Activated T-helper 17 cell treated with anti-CD3 and anti-CD28 coated beads, Interleukin-2, amount 50 U/mL, for 72 hours (primary cell): ENCODE measurements at regions not wholly inside any gene's neighbourhood (a gene's known extent, or its start where the extent isn't known, plus 50 kb on each side); places are given as distances from the start of the nearest gene placed in this dataset.

ENCODE experiments used
- ATAC-seq: fragments of 150-1000 bp; cut with Tn5 transposase; replicated peaks from 2 replicates; pipeline ENCODE4 v1.10.0; 2021; ENCODE audit warnings: mild to moderate bottlenecking, moderate library complexity
- H3K27ac Mint-ChIP-seq: one replicate; pipeline ENCODE4 v1.8.0; 2022; ENCODE audit warnings: mixed read lengths
- H3K27me3 Mint-ChIP-seq: one replicate; pipeline ENCODE4 v1.8.0; 2022; ENCODE audit warnings: mixed read lengths
- H3K36me3 Mint-ChIP-seq: one replicate; pipeline ENCODE4 v1.8.0; 2022; ENCODE audit warnings: low read depth, mild to moderate bottlenecking, mixed read lengths
- H3K4me1 Mint-ChIP-seq: one replicate; pipeline ENCODE4 v1.8.0; 2022; ENCODE audit warnings: mixed read lengths
- H3K4me3 Mint-ChIP-seq: one replicate; pipeline ENCODE4 v1.8.0; 2022; ENCODE audit warnings: mild to moderate bottlenecking, mixed read lengths
- H3K9me3 Mint-ChIP-seq: one replicate; pipeline ENCODE4 v1.8.0; 2022; ENCODE audit warnings: mixed read lengths

DNA sequence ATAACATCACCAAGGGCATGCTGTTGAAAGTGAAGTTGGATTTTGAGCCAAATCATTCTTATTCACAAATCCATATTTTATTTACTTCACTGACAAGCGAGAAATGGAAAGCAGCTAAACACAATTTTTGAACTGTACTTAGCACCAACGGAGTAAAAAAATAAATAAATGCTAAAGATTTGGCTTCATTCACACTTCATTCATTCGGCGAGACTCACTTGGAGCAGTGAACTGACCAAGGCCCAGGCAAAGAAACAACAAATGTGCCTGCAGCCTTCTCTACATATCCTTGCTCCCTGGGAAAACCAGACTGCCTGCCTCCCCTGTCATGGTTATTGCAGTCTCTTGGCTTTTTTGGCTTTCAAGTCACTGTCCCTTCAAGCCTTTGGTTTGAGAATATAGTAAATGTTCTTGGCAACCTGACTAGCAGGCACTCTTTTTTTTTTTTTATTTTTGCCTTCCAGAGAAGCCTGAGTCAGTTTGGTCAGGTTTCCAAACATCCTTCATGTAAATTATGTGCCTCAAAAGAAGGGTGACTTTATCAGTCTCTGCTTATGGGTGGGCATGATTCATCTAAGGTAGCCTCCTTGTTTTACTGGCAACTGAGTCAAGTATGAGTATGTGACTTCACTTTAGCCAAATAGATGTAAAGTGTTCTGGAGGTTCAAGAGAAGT is 177.6 kb upstream of the MEOX2 start:
- no peak overlapping the region for H3K27ac Mint-ChIP-seq
- peaks cover 14% of the 10 kb centered on the region for H3K9me3 Mint-ChIP-seq
- H3K4me3 Mint-ChIP-seq: no peak overlapping the region
- H3K4me1 Mint-ChIP-seq: no peaks in the 10 kb centered on the region
- H3K27me3 Mint-ChIP-seq: no peaks in the 10 kb centered on the region
- no peak for ATAC-seq
- H3K36me3 Mint-ChIP-seq: no peaks in the 10 kb centered on the region

DNA sequence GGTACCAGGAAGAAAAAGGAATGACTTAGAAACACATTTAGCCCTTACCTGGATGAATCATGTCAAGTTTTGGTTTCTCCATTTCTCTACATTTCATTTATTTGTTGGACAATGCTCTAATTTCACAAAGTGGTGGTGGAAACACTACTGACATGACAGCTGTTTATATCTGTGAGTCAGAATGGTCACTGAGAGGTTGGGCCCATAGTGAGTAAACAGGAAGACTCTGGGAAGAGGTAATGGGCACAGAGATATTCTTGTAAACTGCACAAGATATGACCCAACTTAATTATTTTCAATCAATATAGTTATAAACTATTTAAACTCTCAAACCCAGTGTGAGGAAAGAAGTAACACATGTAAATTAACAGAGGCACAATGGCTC is 176.3 kb upstream of the MEOX2 start:
- Mint-ChIP-seq H3K9me3 (peaks cover 14% of the 10 kb centered on the region), H3K36me3 (no peaks in the 10 kb centered on the region), H3K27ac (no peak overlapping the region), H3K4me1 (no peaks in the 10 kb centered on the region), H3K4me3 (no peak overlapping the region), H3K27me3 (no peaks in the 10 kb centered on the region)
- ATAC-seq: no peak

DNA sequence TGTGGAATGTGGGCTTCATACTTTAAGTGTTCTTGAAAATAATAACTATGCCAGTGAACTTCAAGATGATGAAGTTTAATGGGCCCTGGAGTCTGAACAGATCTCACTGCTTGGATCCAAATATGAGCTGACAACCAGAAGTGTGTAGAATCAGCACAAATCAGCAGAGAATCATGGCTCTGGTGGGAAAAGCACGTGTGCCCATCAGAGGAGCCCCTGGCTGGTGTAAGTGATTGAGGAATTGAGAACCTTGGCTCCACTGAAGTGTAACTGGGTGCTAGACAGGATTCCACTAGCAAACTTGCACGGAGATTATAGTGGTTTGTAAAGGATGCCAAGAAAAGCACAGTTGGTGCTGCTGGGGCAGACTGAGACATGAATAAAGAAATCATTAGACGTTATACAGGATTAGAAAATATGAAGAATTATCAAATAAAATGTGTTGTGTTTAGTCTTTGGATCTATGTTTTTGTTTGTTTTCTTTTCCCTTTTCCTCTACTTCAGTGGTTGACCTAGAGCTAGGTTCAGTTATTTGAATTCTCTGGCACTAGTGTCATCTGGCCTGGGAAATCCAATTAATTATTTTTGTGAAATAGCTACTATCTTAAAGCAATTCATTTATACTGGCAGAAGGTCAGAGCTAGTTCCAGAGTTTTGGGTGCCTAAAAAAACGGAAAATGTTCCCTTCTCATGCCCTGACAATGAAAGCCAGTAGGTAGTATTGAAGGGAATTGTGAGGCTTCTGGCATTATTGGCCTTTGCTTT is 175.7 kb upstream of the MEOX2 start:
- Mint-ChIP-seq H3K4me1 (no peaks in the 10 kb centered on the region), H3K27ac (no peak overlapping the region), H3K4me3 (no peak overlapping the region), H3K36me3 (no peaks in the 10 kb centered on the region), H3K27me3 (no peaks in the 10 kb centered on the region), H3K9me3 (peaks cover 18% of the 10 kb centered on the region)
- no peak for ATAC-seq

DNA sequence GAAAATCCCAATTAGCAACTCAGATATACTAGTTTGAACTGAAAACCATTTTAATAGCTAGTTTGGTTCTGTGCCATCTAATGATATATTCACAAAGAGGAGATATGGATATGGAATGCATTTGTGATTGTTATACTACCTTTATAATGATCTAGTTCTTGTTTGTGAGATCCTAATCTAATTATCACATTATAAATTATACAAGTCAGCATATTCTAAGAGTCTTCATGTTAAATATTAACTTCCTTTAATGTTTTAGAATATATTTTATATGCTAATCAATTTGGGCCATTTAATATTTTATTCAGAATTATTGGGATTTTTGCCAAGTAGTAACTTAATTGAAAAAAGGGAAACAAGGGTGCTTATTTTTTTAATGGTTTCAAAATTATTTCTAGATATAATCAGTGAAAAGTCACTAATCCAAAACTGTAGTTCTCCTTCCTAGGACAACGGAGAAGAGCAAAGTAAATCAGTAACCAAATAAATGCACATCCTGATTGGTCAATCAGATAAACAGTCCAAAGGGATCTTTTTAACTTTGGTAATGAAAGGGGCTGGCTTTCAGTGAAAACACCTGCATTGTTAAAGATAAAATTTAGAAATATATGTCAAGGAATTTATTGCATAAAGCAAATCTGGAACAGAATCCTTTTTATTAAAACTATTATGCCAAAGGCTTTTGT is 173.9 kb upstream of the MEOX2 start:
- H3K4me3 Mint-ChIP-seq: no peak overlapping the region
- no peaks in the 10 kb centered on the region for H3K27me3 Mint-ChIP-seq
- no peak overlapping the region for H3K27ac Mint-ChIP-seq
- ATAC-seq: no peak
- no peaks in the 10 kb centered on the region for H3K4me1 Mint-ChIP-seq
- no peaks in the 10 kb centered on the region for H3K36me3 Mint-ChIP-seq
- H3K9me3 Mint-ChIP-seq: peaks cover 17% of the 10 kb centered on the region

DNA sequence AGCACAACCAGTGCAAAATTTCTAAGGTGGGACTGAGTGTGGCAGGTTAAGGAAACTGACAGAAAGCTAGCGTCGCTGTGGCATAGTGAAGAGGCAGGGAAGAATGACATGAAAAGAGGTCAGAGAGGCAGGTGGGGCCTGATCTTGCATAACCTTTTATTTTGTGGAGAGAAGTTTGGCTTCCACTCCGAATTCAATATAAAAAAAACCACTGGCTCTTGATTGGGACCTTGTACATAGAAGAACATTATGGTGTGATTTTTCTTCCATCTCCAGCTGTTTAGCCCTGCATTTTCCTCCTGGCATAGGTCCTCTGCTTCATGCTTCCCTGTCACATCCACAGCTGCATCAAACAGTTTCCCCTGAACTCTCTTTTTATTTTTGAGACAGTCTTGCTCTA is 170.5 kb upstream of the MEOX2 start:
- Mint-ChIP-seq H3K9me3 (peaks cover 11% of the 10 kb centered on the region), H3K27me3 (no peaks in the 10 kb centered on the region), H3K36me3 (no peaks in the 10 kb centered on the region), H3K4me1 (no peaks in the 10 kb centered on the region), H3K4me3 (no peak overlapping the region), H3K27ac (no peak overlapping the region)
- no peak for ATAC-seq

DNA sequence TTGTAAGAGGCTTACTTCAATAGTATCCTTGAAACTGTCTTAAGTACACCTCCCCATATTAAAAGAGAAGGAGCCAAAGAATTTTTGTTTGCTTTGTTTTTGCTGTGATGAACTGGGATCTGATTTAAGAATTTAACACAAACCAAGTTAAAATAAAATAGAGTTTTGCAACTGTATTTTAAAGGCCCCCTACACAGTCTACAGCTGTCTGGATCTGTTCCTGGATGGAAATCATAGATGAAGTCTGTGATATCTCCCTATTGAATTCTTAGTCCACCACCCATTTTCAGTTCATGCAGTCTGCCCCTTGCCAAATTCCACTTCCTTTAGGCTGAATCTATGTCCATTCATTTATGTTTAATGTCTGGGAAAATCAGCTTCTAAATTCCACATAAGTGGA is 169.8 kb upstream of the MEOX2 start:
- Mint-ChIP-seq H3K9me3 (peaks cover 11% of the 10 kb centered on the region), H3K36me3 (no peaks in the 10 kb centered on the region), H3K27me3 (no peaks in the 10 kb centered on the region), H3K4me3 (no peak overlapping the region), H3K27ac (no peak overlapping the region), H3K4me1 (no peaks in the 10 kb centered on the region)
- no peak for ATAC-seq

DNA sequence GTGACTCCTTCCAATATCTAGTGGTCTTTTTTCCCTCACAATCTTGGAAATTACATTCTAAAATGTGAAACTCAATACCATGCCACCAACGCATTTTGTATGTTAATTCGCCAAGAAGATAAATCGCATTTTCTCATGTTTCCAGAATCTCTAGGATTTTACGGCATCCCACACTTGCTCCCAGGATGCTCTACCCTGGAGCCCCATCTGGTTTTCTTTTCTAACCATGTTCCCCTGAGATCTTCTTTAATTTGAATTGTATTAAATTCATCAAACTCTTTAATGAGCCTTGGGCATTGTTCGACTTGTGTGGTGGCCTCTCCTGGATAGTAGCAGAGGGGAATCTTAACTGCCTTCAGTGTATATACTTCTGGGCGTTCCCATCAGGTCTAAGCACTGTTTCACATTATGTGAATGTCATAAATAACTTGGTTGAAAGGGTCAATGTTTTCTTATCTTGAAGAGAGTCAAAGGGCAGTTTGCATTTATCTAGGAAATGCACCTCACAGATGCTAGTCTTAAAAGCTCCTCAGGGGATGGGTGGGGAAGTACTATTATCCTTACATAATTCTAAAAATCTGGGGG is 169.1 kb upstream of the MEOX2 start:
- H3K4me1 Mint-ChIP-seq: no peaks in the 10 kb centered on the region
- no peaks in the 10 kb centered on the region for H3K27me3 Mint-ChIP-seq
- H3K9me3 Mint-ChIP-seq: peaks cover 11% of the 10 kb centered on the region
- H3K4me3 Mint-ChIP-seq: no peak overlapping the region
- ATAC-seq: no peak
- H3K36me3 Mint-ChIP-seq: no peaks in the 10 kb centered on the region
- H3K27ac Mint-ChIP-seq: no peak overlapping the region

DNA sequence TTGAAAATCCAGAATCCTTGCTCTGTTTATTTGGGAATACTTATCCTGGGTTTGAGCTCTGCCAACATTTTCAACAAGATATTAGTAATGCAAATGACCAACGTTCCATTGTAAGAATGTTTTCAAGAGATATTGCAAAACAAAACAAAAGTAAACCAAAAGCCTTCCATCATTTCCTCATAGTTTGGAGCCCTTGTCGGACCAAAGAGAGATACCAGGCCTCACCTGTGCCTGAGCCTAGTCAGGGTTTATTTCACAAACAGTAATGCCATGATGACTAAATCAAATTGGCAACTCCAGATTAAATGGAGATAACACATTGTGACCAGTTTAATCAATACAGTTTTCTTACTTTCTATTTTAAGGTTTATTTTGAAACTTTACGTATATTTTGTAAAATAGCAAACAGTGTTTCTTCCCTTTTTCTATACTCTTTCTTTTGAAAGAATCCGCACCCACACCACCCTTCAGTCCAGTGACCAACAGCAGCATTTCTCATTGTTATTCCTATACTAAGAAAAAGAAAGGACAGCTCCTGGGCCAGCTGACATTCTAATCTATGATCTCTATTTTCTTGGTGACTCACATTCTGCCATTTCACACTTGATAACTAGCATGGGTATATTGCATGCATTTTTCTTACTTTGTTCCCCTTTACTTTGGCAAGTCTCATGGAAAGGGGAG is 168.5 kb upstream of the MEOX2 start:
- ATAC-seq: no peak
- no peaks in the 10 kb centered on the region for H3K36me3 Mint-ChIP-seq
- H3K27ac Mint-ChIP-seq: no peak overlapping the region
- no peaks in the 10 kb centered on the region for H3K4me1 Mint-ChIP-seq
- H3K4me3 Mint-ChIP-seq: no peak overlapping the region
- H3K27me3 Mint-ChIP-seq: no peaks in the 10 kb centered on the region
- H3K9me3 Mint-ChIP-seq: peaks cover 11% of the 10 kb centered on the region

DNA sequence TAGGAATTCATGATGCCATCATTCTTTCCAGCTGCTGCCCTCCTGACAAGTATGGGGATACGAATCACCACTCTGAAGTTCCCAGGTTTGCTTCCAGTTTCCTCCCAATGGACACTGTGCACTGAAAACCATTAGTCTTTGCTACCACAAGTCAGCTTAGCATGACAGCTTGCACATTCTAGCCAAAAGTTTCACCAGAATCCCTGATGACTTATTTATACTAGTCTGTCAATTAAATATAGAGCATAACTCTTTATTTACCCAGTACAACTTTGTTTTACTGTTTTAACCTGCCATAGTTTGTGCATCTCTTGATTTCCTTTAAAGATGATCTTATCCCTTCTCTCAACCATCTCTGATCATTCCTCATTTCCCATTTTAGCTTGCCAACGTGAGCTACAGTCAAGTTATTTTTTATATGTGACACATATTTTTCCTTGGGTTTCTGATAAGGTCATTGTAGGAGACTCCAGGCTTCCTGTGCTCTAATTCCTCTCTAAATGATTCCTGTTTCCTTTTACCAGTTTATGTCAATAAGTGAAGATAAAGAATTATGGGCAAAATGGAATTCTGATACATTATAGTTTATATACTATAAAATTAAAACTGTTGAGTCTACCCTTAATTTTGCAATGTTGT is 167.5 kb upstream of the MEOX2 start:
- Mint-ChIP-seq H3K27me3 (no peaks in the 10 kb centered on the region), H3K36me3 (no peaks in the 10 kb centered on the region), H3K27ac (no peak overlapping the region), H3K4me1 (no peaks in the 10 kb centered on the region), H3K9me3 (peaks cover 6% of the 10 kb centered on the region), H3K4me3 (no peak overlapping the region)
- ATAC-seq: no peak

DNA sequence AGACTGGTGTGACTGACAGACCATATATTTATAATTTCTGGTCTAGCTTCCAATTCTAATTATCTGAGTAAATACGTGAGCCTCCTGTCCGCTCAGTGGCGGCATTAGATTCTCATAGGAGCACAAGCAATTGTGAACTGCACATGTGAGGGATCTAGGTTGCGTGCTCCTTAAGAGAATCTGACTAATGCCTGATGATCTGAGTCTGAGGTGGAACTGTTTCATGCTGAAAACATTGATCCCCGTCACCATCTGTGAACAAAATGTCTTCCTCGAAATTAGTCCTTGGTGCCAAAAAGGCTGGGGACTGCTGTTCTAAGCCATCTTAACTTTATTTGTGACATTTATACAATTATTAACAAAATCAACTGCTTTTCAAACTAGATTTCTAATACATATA is 164.7 kb upstream of the MEOX2 start:
- H3K9me3 Mint-ChIP-seq: no peaks in the 10 kb centered on the region

DNA sequence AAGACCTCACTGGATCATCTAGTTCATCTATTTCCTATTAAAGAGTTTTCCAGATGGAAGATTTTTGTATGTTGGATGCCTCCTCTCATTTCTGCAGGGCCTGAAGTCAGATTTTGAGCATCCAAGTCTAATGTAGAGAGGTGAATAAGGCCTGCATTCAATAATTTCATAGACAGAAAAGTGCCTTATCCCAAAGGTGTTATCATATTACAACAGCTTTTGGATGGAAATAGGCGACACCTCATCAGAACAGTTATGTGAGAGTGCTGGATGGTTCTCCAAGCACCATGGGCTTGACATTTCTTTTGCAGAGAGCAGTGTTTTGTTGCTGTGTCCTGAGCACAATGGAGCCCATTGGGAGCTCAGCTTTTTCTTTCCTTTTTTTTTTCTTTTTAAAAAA is 162.4 kb upstream of the MEOX2 start:
- Mint-ChIP-seq H3K9me3 (no peaks in the 10 kb centered on the region), H3K36me3 (no peaks in the 10 kb centered on the region), H3K27ac (no peak overlapping the region), H3K27me3 (no peaks in the 10 kb centered on the region), H3K4me3 (no peak overlapping the region), H3K4me1 (no peaks in the 10 kb centered on the region)
- ATAC-seq: no peak

More for the DNA sequence above, 164.7 kb upstream of the MEOX2 start:
- no peak for ATAC-seq
- Mint-ChIP-seq H3K36me3 (no peaks in the 10 kb centered on the region), H3K27me3 (no peaks in the 10 kb centered on the region), H3K27ac (no peak overlapping the region), H3K4me3 (no peak overlapping the region), H3K4me1 (no peaks in the 10 kb centered on the region)

DNA sequence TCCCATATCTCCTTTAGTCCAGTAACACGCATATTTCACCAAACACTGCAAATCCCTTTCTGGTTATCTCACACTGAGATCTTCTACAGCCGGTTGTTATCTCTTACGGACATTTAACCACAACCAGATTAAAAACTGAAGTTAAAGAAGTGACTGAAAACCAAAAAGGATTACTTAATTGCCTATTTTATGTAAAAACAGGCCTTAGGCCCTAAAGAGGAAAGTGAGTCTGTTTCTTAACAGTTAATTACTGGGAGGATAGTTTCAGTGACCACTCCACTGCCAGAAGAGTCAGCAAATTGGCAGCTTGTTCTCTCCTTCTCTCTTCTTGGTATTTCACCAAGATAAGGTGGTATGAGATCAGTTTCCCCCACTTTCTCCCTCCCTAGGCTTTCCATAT is 161.9 kb upstream of the MEOX2 start:
- Mint-ChIP-seq H3K27ac (no peak overlapping the region), H3K36me3 (no peaks in the 10 kb centered on the region), H3K4me3 (no peak overlapping the region), H3K27me3 (no peaks in the 10 kb centered on the region), H3K4me1 (no peaks in the 10 kb centered on the region), H3K9me3 (no peaks in the 10 kb centered on the region)
- no peak for ATAC-seq

DNA sequence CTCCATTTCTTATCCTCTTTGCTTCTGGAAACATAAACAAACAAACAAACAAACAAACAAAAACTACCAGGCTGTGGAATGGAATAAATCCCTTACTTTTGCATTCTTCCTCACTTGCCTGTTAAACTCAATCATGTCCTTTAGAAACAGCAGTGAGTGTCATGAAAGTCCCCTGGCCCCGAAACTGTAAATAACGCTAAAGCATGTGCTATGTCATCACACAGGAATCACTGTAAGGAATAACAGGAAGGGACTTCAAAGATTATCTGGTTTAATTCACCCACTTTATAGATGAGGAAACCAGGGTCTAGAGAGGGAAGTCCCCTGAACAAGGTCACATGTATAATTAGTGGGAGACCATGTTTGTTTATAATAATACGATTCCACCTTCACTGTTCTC is 159.4 kb upstream of the MEOX2 start:
- Mint-ChIP-seq H3K9me3 (no peaks in the 10 kb centered on the region), H3K4me3 (no peak overlapping the region), H3K27ac (no peak overlapping the region), H3K4me1 (no peaks in the 10 kb centered on the region), H3K27me3 (no peaks in the 10 kb centered on the region), H3K36me3 (no peaks in the 10 kb centered on the region)
- ATAC-seq: no peak

DNA sequence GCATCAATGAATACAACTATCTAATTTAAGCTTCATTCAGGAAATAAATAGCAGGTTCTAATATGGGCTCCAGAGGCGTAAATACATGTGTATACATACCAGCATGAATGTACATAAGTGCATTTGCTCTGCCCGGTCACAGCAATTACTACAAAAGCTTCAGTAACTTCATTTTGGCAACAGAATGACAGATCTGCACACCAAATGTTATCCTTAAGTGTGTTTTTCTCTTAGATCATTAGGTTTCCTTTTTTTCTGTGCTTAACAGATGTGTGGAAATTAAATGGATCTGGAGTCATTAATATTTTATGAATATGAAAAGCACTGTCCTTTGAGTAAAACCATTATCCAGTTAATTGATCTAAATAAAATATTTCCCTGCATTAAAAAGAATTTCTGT is 159.0 kb upstream of the MEOX2 start:
- ATAC-seq: no peak
- Mint-ChIP-seq H3K27me3 (no peaks in the 10 kb centered on the region), H3K4me3 (no peak overlapping the region), H3K27ac (no peak overlapping the region), H3K4me1 (no peaks in the 10 kb centered on the region), H3K36me3 (no peaks in the 10 kb centered on the region), H3K9me3 (no peaks in the 10 kb centered on the region)
